NCI-H524 treated with DMSO at 0.1 percent for 48 hours (cell line): ENCODE measurements at regions not wholly inside any gene's neighbourhood (a gene's known extent, or its start where the extent isn't known, plus 50 kb on each side); places are given as distances from the start of the nearest gene placed in this dataset.

Source experiments
- DNase-seq: peaks from one replicate; lab custom pipeline; 2025; lab: John Stamatoyannopoulos, UW

- DNase-seq, result no peak
Observed at GRCh38 chr1:4016351-4017130, 116.5 kb upstream of the C1orf174 start.

DNA sequence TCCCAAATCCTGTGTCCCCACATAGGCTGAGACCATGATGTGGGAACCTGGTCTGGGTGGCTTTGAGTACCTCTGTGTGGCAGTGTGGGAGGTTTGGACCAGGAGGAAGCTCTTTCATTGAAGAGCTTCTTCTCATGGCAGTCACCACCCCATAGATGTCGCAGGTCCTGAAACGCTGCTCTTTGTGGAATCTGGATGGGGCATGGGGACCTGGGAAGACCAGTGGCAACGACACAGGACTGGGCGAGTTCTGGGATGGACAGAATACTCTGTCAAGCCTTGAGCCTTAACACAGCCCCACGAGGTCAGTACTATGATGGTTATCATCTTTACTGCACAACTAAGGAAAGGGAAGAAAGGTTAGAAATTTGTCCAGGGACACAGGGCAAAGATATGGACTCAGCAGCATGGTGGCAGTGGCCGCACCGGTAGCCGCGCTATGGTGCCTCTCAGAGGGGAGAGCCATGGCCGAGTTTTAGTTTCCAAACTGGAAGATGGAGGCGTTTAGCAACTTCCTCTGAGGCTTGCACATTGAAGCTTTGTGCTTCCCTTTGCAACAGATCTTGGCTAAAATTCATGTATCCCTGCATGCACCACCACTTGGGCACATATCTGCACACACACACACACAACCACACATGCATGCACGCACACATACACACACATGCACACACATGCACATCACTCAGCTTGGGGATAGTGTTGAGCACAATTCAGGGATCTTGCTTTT, 117.7 kb upstream of the C1orf174 start:
- no peak for DNase-seq

DNA sequence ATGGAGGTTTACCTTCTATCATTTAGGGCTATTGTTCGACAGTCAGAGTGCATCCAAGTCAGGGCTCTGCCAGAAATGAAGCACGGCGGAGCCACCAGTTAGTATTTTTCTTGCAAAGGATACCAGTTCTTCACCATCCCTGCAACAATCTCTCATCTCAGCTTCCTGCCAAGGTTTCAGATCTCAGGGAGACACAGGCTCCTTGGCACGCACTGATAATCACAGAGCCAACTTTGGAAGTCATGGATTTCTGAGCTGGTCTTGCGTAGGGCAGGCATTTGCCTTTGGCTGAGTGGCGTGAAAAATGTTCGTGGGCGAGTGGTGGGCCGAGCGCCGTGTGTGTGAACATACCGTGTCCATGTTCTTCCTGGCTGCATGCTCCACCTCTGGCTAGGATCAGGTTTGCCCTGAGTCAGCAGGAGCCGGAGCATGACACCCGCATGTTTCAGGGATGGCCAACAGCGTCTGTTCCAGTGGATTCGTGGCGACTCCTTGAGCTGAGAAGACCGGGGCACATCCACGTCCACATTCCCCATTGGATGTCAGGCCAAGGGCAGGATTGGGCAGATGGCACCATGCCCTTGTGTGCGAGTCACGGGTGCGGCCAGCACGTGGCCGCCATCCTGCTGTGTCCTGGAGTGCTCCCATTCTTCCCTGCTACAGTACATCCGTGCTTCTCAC, 118.5 kb upstream of the C1orf174 start:
- DNase-seq, result no peak

GRCh38 chr1:4019147-4019521, 119.1 kb upstream of the C1orf174 start:
- no peak for DNase-seq

DNA sequence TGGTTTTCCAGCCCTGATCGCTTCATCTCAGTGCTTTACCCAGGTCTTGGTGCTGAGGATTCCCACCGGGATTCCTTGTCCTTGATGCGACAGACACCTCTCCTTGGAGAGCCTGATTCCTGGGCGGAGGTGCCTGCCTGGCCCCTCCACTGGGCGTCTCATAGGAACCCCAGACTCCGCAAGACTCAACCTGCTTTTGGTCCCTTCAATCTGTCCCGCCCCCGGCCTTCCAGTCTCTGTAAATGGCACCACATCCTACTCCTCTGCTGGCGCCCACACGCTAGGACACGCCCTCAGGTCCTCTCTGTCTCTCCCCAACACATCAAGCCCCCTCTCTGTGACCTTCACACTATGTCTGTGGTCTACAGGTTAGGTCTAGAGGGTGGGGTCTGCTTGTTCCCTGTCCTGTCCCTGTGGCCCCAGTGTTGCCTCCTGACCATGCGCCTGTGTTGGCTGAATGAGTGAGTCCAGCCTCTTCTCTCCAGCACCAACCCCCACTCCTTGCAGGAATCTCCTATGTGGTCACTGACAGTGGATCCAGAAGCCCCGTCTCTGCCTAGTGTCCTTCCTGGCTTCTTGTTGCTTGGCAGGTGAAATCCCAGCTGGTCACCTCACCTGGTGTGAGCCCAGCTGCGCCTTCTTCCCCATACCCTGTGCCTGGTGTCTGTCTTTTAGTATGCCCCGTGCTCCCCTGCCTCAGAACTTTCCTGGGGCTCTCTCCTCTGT, 119.7 kb upstream of the C1orf174 start:
- DNase-seq, result no peak

DNA sequence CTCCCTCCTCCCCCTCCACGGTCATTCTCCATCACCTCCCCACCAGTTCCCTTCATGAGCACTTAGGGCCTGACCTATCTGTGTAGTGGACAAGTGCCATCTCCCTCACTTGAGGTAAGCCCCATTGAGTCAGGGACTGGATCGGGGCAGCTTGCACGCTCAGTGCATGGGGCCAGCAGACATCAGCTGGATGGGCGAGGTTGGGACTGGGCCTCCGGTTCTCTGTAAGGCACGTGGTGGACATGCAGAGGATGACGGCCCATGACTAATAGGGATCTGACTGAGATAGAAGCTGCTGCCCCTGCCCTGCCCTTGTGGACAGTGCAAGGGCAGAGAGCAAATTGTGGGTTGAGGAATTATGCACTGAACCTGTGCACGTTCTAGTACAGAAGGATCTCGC, 120.4 kb upstream of the C1orf174 start:
- no peak for DNase-seq

GRCh38 chr1:4021136-4021973, 121.3 kb upstream of the C1orf174 start:
- no peak for DNase-seq

- no peak for DNase-seq
Observed at GRCh38 chr1:4021974-4022268, 121.8 kb upstream of the C1orf174 start.

DNA sequence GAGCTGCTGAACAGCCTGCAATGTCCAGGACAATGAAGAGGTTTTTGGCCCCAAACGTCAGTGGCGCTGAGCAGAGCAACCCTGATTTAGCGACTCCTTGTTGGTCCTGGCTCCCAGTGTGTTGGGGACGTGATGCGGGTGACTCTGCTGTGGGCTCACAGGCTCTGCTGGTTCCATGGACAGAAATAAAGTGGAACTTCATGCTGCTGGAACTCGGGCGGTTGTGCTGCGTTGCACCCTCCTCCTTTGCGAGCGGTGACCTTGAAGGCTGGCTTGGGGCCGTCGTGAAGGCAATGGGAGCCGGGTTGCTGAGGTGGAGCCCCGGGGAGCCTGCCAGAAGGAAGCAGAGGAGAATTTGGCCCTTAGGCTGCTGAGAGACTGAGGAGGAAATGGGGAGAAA, 122.6 kb upstream of the C1orf174 start:
- no peak for DNase-seq

DNA sequence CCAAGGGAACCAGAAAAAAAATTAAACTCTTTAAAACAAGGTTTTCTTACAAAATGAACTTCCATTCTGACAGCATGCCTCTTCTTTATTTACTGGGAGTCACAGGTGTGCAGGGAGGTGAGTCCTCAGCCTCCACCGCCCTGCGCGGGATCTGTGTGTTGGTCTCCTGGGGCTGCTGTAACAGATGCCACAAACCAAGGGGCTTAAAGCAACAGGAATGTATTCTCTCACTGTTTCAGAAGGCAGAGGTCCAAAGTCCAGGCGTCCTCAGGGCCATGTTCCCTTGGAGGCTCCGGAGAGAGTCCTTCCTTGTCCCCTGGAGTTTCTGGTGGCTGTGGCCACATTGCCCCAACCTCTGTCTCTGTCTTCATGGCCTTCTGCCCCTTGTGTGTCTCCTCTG, 123.6 kb upstream of the C1orf174 start:
- DNase-seq, result no peak

DNA sequence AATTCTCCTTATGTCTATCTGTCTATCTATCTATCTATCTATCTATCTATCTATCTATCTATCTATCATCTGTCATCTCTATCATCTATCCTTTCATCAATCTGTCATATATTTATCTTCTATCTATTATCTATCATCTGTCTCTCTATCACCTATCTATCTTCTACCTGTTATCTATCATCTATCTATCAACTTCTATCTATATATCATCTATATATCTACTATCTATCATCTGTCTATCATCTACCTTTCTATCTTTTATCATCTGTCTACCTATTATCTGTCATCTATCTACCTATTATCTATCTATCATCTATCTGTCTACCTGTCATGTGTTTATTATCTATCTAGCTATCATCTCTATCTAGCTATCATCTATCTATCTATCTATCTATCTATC, 124.7 kb upstream of the C1orf174 start:
- no peak for DNase-seq

GRCh38 chr1:4025752-4026151, 125.7 kb upstream of the C1orf174 start:
- DNase-seq, result no peak

GRCh38 chr1:4027008-4027407, 126.9 kb upstream of the C1orf174 start:
- DNase-seq, result no peak

DNA sequence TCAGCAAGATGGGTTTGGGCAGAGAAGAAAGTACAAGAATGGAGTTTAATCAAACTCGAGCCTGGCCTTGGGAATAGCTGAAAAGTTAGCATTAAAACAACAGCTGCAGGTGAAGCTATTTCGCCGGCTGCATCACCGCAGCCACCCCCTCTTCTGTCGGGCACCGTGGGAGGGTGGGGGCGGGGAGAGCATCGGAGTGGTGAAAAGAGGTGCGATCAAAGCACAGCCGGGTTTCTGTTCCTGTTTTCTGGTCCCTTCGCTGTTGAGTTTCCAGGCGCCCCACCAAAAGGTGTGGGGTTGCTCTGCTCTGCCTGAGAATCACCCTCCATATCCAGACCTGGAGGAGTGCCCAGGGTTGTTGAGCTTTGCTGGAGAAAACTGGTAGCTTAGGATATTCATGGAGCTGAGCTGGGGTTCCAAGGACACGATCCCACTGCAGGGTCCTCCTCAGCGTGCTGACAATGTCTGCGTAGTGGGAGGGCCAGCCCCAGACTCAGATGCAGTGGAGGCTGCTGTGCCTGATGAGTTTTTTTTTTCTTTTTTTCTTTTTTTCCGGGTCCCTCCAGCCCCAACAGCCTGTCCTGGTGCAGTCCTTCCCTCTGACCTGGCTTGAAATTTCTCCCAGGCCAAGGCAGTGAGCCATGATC, 127.5 kb upstream of the C1orf174 start:
- DNase-seq, result no peak

GRCh38 chr1:4028139-4028501, 128.0 kb upstream of the C1orf174 start:
- no peak for DNase-seq

DNA sequence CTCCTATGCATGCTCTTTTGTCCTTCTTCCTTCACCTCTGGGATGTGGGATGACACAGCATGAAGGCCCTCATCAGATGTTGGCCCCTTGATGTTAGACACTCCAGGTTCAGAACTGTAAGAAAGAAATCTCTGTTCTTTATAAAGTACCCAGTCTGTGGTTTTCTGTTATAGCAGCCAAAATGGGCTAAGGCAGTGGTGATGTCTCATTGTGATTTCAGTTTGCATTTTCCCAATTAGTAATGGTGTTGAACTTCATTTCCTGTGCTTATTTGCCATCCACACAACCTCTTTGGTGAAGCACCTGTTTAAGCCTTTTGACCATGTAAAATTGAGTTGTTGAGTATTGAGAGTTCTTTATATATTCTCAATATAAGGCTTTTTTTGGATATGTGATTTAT, 129.3 kb upstream of the C1orf174 start:
- DNase-seq, result no peak

- no peak for DNase-seq
Observed at GRCh38 chr1:4032571-4032970, 132.5 kb upstream of the C1orf174 start.

DNA sequence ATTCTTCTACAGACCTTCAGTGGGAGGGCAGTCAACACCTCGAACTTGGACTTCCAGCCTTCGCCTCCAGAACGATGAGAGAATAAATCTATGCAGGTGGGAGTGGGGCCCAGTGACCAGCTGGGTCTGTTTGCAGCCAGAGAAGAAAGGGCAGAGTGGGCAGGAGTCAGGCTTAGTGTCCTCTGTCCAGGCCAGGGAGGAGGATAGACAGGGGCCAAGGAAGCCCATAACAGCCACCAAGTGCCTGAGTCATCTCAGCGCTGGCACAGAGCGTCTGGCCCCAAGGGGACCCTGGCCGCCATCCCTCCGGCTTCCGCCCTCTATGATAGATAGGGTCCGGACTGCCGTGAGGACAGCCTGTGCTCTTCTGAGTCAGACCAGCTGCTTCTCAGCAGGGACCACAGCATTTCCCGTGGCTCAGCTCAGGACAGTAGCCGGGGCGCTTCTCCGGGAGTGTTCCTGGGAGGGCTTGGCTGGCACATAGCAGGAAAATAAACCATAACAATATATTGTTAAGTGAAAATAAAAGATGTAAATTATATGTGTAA, 133.1 kb upstream of the C1orf174 start:
- DNase-seq, result no peak

DNA sequence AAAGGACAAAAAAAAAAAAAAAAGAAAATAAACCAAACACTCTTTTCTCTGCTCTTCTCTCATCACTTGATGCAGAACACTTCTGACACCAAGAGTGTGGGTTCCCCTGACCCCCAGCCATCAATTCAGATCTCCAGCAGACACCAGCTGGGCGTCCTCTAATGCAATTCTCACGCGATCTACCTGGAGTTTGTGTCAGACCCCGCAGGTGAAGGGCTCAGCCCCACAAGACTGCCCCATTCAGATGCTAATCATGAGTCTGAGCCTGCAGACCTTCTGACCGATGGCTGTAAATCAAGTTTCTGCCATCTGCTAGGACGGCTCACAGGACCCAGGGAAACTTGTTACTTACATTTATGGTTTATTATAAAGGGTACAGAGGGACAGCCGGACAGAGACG, 133.6 kb upstream of the C1orf174 start:
- DNase-seq, result no peak

DNA sequence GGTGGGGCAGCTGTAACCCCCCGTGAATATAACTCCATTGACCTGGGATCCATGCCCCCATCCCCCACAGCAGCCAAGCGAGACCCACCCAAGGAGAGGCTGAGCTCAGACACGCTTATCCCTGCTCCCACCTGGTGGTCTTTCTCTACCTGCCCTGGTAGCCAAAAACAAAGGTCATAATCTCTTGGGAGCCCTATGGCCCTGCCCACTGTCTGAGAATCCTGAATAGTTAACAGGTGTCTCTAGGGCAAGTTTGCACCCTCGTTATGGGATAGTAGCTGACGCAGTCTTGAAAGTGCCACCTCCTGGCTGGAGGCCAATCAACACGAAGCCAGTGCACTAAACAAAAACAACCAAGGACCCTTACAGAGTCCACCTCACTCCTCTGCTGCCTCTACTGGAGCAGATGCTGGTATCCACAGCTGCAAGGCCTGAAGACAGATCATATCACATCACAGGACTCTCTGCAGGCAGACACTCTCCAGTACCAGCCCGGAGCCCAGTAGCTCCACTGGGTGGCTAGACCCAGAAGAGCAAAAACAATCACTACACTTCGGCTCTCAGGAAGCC, 134.3 kb upstream of the C1orf174 start:
- no peak for DNase-seq

GRCh38 chr1:4044967-4045366, 144.9 kb upstream of the C1orf174 start:
- no peak for DNase-seq
